Skeletal muscle satellite cell (primary cell): ENCODE measurements at regions not wholly inside any gene's neighbourhood (a gene's known extent, or its start where the extent isn't known, plus 50 kb on each side); places are given as distances from the start of the nearest gene placed in this dataset.

Experiments
- H3K27me3 ChIP-seq: 2 replicates; pipeline ENCODE4 v1.7.0; 2013; ENCODE audit warnings: low read length; ENCODE audit not compliant: control insufficient read depth, insufficient read depth
- H3K36me3 ChIP-seq: 2 replicates; pipeline ENCODE4 v1.7.0; 2013; ENCODE audit warnings: mild to moderate bottlenecking, control low read depth, low read length; ENCODE audit not compliant: insufficient read depth
- H3K4me1 ChIP-seq: 2 replicates; pipeline ENCODE4 v1.7.0; 2013; ENCODE audit warnings: low read length; ENCODE audit not compliant: control insufficient read depth, insufficient read depth
- H3K4me2 ChIP-seq: 2 replicates; pipeline ENCODE4 v1.7.0; 2013; ENCODE audit warnings: mild to moderate bottlenecking, low read length
- H3K4me3 ChIP-seq: 2 replicates; pipeline ENCODE4 v1.7.0; 2013; ENCODE audit warnings: low read length
- H3K9ac ChIP-seq: 2 replicates; pipeline ENCODE4 v1.7.0; 2013; ENCODE audit warnings: mild to moderate bottlenecking, low read depth, low read length, moderate library complexity
- H3K9me3 ChIP-seq: replicated peaks from 2 replicates; pipeline ENCODE4 v1.7.0; 2013; ENCODE audit warnings: mild to moderate bottlenecking, control low read depth, low read length

DNA sequence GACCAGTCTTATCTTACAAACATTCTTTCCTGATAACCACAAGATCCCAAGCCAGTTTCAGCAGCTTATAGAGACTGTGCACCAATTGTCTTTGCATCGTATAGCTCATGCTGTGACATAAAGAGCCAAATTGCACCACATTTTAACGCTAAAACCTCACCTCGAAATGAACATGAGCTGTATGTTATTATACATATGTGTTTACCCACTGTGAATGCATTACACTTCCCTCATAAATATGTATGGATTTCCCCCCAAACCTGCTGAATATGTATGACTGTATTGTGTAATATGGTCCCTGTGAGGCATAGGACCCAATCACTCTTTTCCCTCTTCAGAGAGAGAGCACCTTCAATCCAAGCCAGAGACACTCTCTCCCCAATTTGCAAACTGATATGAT, 692.4 kb downstream of the NLGN4X start:
- Histone ChIP-seq H3K36me3 (no peaks in the 10 kb centered on the region), H3K4me1 (no peaks in the 10 kb centered on the region), H3K4me3 (no peak overlapping the region), H3K27me3 (no peaks in the 10 kb centered on the region), H3K4me2 (no peak overlapping the region), H3K9me3 (peaks cover 9% of the 10 kb centered on the region), H3K9ac (no peak overlapping the region)

DNA sequence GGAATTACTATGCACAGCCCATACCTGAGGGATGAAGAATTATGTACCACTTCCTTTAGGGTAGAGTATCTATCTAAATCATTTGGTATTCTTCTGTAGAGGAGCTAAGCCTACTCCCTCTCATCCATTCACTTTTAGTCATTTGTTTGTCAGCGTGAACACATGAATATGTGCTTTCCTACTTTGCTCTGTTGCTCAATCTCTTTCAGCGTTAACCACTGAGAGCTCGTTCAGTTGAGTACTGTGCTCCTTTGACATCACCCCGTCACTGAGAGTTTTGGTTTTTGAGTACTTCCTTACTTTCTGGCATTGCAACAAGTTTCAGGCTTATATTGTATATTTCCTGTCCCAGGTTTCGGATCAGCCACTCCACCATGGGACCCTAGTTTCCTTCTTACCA, 700.6 kb downstream of the NLGN4X start:
- H3K9me3 ChIP-seq = peaks cover 5% of the 10 kb centered on the region
- no peak overlapping the region for H3K4me3 ChIP-seq
- no peaks in the 10 kb centered on the region for H3K27me3 ChIP-seq
- H3K4me1 ChIP-seq = no peaks in the 10 kb centered on the region
- H3K4me2 ChIP-seq = no peak overlapping the region
- no peak overlapping the region for H3K9ac ChIP-seq
- H3K36me3 ChIP-seq = no peaks in the 10 kb centered on the region

DNA sequence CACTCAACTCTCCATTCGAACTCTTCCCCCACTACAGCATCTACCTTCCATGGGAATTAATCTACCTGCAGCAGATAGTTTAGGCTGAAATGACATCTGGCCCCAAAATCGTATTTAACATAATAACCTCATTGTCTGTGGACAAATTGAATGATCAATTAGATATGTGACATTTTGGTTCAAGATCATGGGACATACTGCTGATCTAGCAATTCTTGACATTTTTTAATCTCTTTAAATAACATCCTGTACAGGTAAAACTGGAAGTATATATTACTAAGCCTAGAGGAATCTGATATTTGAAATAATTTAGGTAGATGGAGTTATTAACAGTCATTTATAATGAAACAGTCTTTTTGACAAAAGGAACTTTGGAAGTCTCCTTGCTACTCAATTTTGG, 702.5 kb downstream of the NLGN4X start:
- no peaks in the 10 kb centered on the region for H3K36me3 ChIP-seq
- H3K27me3 ChIP-seq = no peaks in the 10 kb centered on the region
- H3K9ac ChIP-seq = no peak overlapping the region
- no peaks in the 10 kb centered on the region for H3K4me1 ChIP-seq
- no peak overlapping the region for H3K4me3 ChIP-seq
- no peak overlapping the region for H3K4me2 ChIP-seq
- H3K9me3 ChIP-seq = peaks cover 5% of the 10 kb centered on the region

DNA sequence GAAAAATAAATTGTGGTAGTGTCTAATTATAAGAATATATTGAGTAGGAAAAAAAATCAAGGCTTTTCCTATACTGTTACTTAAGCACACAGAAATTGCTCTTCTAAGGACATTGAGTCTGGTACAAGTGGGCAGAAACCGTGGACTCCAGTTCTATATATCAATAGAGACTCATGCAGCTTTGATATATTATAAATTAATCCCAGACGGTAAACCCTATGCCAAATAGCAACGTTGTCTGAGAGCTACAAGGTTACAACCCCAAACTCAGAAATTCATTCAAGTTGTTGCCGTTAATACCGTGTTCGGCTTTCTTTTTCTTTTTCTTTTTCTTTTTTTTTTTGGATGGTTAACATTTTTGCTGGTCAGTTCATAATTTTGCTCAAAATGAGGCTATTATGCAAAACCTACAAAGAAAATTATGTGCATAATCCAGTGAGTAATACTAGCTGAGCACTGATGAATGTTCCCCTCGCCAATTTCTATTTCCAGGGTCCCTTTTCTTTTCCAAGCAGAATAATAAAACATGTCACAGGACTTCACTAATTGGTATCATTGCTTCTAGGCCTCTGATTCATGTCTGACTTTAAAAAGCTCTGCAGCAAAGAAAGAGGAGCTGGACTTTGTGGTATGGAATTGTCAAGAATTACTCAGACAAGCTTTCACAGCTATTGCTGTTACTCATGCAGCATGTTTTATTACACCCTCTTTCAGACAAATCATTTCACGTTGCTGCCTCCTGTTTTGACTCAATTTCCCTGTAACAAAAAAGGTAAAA, 737.7 kb downstream of the NLGN4X start:
- Histone ChIP-seq H3K4me2 (no peak overlapping the region), H3K9me3 (no peaks in the 10 kb centered on the region), H3K27me3 (no peaks in the 10 kb centered on the region), H3K36me3 (no peaks in the 10 kb centered on the region), H3K9ac (no peak overlapping the region), H3K4me3 (no peak overlapping the region), H3K4me1 (no peaks in the 10 kb centered on the region)

DNA sequence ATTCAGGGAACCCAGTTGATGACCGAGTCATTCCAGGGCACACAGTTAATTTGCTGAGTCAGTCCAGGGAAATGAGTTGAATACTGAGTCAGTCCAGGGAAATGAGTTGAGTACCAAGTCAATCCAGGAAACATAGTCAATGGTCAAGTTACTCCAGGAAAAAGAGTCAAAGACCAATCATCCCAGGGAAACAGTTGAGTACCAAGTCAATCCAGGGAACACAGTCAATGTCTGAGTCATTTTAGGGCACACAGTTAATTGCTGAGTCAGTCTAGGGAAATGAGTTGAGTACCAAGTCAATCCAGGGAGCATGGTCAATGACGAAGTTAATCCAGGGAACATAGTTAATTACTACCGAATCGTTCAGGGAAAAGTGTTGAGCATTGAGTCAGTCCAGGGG, 754.4 kb downstream of the NLGN4X start:
- no peaks in the 10 kb centered on the region for H3K27me3 ChIP-seq
- H3K9me3 ChIP-seq = no peaks in the 10 kb centered on the region
- H3K4me2 ChIP-seq = no peak overlapping the region
- H3K36me3 ChIP-seq = no peaks in the 10 kb centered on the region
- no peak overlapping the region for H3K9ac ChIP-seq
- H3K4me3 ChIP-seq = no peak overlapping the region
- H3K4me1 ChIP-seq = no peaks in the 10 kb centered on the region

DNA sequence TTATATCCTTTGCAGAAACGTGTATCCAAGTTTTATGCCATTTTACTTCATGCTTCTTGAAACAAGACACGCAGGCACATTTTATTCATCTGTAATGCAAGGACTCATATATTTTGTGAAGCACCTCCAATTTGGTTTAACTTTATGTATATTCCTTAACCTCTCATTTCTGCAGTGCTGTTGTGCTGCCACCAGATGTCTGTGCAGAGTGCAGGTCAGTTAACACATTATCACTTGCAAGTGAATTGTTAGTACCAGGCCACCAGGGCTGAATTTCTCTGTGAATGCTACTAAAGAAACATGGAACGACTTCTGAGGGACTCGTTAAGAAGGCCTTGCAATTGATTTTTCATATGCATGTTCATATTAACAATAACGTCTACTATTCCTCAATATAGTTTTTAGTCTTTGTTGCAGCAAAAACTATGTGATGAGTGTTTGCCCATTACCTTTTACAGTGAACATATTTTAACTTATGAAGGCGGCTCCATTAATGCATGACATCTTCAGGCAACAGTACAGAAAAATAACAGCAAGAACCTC, 770.3 kb downstream of the NLGN4X start:
- no peaks in the 10 kb centered on the region for H3K27me3 ChIP-seq
- no peak overlapping the region for H3K4me3 ChIP-seq
- no peaks in the 10 kb centered on the region for H3K4me1 ChIP-seq
- no peaks in the 10 kb centered on the region for H3K9me3 ChIP-seq
- no peak overlapping the region for H3K9ac ChIP-seq
- no peaks in the 10 kb centered on the region for H3K36me3 ChIP-seq
- no peak overlapping the region for H3K4me2 ChIP-seq

DNA sequence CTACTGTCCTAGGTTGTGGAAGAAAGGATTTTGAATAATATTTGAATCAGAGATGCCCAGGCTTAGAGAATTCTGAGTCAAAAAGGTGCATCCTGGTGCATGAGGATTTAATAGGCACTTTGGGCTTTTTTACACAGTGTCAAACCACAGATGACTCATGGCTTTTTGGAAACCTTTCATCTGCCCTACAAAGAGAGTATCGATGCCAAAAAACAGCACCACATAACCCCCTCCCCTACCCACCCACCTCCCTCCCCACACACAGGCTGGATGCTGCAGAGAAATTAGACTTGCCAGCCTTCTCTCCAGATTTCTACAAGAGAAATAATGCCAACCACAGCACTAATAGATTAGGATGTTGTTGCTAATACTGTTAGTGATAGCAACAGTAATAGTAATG, 779.3 kb downstream of the NLGN4X start:
- no peak overlapping the region for H3K9ac ChIP-seq
- H3K9me3 ChIP-seq = peaks cover 4% of the 10 kb centered on the region
- no peaks in the 10 kb centered on the region for H3K36me3 ChIP-seq
- no peaks in the 10 kb centered on the region for H3K27me3 ChIP-seq
- H3K4me3 ChIP-seq = no peak overlapping the region
- H3K4me1 ChIP-seq = no peaks in the 10 kb centered on the region
- no peak overlapping the region for H3K4me2 ChIP-seq

DNA sequence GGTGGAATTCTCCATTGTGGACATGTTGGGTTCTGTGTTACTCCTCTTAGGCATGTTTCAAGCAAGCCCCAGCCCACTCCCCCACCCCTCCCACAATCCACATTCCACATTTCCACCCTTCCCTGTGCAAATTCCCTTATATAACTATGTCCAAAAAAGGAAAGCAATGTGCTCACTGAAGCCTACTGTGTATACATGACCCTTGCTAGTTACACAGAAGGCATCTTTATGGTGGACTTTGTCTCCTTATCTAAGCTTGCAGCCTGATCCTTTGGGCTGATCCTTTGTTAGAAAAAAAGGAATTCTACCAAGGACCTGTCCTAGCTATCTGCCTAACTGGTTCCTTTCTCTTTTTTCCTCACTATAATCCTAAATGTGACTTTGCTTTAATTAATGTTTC, 796.8 kb downstream of the NLGN4X start:
- Histone ChIP-seq H3K4me3 (no peak overlapping the region), H3K27me3 (no peaks in the 10 kb centered on the region), H3K36me3 (no peaks in the 10 kb centered on the region), H3K4me2 (no peak overlapping the region), H3K9me3 (peaks cover 11% of the 10 kb centered on the region), H3K9ac (no peak overlapping the region), H3K4me1 (no peaks in the 10 kb centered on the region)

DNA sequence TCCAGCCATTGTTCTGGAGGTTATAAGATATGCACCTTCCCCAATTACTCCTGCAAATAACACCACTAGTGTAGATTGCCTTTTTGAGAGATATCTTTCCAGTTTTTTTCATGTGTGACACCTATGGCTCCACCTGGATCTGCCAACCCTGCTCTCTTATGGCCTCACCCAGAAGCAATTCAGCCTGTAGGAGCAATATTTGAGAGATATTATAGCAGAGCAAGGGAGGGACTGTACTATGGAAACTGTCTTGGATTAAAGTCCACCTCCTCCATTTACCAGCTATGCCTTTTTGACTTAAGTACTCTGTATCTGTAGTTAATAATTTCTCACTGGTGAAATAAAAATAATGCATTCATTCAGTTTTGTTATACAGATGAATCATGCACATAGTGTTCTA, 803.5 kb downstream of the NLGN4X start:
- Histone ChIP-seq H3K36me3 (no peaks in the 10 kb centered on the region), H3K9ac (no peak overlapping the region), H3K4me1 (no peaks in the 10 kb centered on the region), H3K27me3 (no peaks in the 10 kb centered on the region), H3K4me2 (no peak overlapping the region), H3K9me3 (peaks cover 3% of the 10 kb centered on the region), H3K4me3 (no peak overlapping the region)

DNA sequence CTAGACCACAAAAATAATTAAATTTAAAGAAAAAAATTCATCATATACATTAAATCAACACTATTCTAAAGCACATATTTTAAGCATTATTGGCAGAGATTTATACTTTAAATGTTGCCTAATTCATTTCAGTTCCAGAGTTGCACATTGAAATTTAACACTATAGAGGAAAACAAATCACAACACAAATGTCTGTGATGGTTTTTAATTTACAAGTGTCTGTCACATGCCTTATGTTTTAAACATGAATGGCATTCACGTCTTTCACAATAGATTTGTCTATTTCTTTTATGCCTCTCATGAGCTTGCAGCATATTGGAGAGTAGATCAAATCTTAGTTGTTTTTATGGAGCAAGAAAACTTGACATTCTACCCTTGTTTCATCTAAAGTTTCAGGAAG, 811.3 kb downstream of the NLGN4X start:
- H3K9ac ChIP-seq = no peak overlapping the region
- no peak overlapping the region for H3K4me2 ChIP-seq
- no peaks in the 10 kb centered on the region for H3K4me1 ChIP-seq
- H3K9me3 ChIP-seq = no peaks in the 10 kb centered on the region
- no peaks in the 10 kb centered on the region for H3K27me3 ChIP-seq
- no peaks in the 10 kb centered on the region for H3K36me3 ChIP-seq
- H3K4me3 ChIP-seq = no peak overlapping the region

DNA sequence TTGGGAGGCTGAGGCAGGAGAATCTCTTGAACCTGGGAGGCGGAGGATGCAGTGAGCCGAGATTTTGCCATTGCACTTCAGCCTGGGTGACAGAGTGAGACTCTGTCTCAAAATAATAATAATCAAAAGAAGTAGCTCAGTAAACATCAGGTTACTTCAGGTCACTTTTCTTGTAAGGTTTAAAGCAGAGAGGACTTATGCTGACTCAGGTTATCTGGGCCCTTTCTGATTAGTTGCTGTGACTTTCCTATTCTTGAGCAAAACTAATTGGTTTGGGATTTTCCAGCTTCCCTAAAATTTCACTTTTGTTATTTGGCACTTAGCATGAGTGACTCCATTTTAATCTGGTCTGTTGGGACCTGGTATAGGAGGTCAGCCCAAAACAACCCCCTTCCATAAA, 812.9 kb downstream of the NLGN4X start:
- Histone ChIP-seq H3K4me1 (no peaks in the 10 kb centered on the region), H3K36me3 (no peaks in the 10 kb centered on the region), H3K9me3 (no peaks in the 10 kb centered on the region), H3K9ac (no peak overlapping the region), H3K4me2 (no peak overlapping the region), H3K27me3 (no peaks in the 10 kb centered on the region), H3K4me3 (no peak overlapping the region)

DNA sequence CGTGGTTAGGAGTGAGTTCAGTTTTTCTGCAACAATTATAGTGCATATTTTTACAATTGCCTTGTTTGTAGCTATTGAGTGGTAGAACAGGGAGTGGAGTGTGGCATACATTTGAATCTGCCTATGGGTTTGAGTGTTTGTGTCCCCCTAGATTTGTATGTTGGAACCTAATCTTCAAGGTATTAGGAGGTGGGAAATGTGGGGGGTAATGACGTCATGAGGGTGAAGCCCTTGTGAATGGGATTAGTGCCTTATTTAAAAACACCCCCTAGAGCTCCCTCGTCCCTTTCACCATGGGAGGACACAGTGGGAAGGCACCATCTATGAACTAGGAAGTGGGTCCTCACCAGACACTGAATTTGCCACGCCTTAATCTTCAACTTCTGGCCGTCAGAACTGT, 819.6 kb downstream of the NLGN4X start:
- Histone ChIP-seq H3K27me3 (no peaks in the 10 kb centered on the region), H3K36me3 (no peaks in the 10 kb centered on the region), H3K9ac (no peak overlapping the region), H3K9me3 (no peaks in the 10 kb centered on the region), H3K4me3 (no peak overlapping the region), H3K4me2 (no peak overlapping the region), H3K4me1 (no peaks in the 10 kb centered on the region)
